Uterus (tissue), 3 donors: ENCODE measurements at regions not wholly inside any gene's neighbourhood (a gene's known extent, or its start where the extent isn't known, plus 50 kb on each side); places are given as distances from the start of the nearest gene placed in this dataset.

Experiments
- DNase-seq, 2 donors: peaks; one replicate each; pipeline ENCODE4 v3.0.0-alpha.2; 2019 to 2020
- H3K27ac ChIP-seq, 2 donors: fragments of 200-600 bp; sonication (generic); 1 replicate in 1 of 2; 2 replicates in 1 of 2; pipeline ENCODE4 v1.5.1; 2016 to 2018
- H3K27me3 ChIP-seq, 2 donors: fragments of 200-600 bp; sonication (generic); one replicate each; pipeline ENCODE4 v1.5.1; 2018 to 2019; ENCODE audit warnings: control low read depth in 1 of 2
- H3K36me3 ChIP-seq, 2 donors: fragments of 200-600 bp; sonication (generic); one replicate each; pipeline ENCODE4 v1.5.1; 2019; ENCODE audit warnings: control low read depth in 1 of 2
- H3K4me1 ChIP-seq, 2 donors: fragments of 200-600 bp; sonication (generic); one replicate each; pipeline ENCODE4 v1.5.1; 2018 to 2019; ENCODE audit warnings: control low read depth in 1 of 2
- H3K4me3 ChIP-seq, 2 donors: fragments of 200-600 bp; sonication (generic); 1 replicate in 1 of 2; 2 replicates in 1 of 2; pipeline ENCODE4 v1.5.1; 2018 to 2019; ENCODE audit warnings: mild to moderate bottlenecking in 1 of 2
- H3K9me3 ChIP-seq, 2 donors: fragments of 200-600 bp; sonication (generic); one replicate each; pipeline ENCODE4 v1.5.1; 2019; ENCODE audit warnings: control low read depth in 1 of 2
- CTCF ChIP-seq, 4 experiments: fragments of 200-600 bp in 2 of 4; fragments of 450-650 bp in 2 of 4; sonication (generic) in 2 of 4; IDR thresholded peaks; one replicate each; pipeline ENCODE4 v1.5.1; 2016 to 2019; ENCODE audit warnings: antibody characterized with exemption in 4 of 4, mild to moderate bottlenecking in 2 of 4, moderate library complexity in 1 of 4
- POLR2A ChIP-seq, 2 donors: fragments of 450-650 bp; IDR thresholded peaks; one replicate each; pipeline ENCODE4 v1.6.1; 2016; ENCODE audit warnings: antibody characterized with exemption in 2 of 2, mild to moderate bottlenecking in 1 of 2, moderate library complexity in 1 of 2
- intact Hi-C: fragments of 100-400 bp; cut with DNase I; formaldehyde crosslinking; loops from one replicate; pipeline ENCODE4 v1.15.1; 2023; ENCODE audit warnings: low total_unique reads
- donor health status: DM: yes; HTN: yes; CAD: no.

DNA sequence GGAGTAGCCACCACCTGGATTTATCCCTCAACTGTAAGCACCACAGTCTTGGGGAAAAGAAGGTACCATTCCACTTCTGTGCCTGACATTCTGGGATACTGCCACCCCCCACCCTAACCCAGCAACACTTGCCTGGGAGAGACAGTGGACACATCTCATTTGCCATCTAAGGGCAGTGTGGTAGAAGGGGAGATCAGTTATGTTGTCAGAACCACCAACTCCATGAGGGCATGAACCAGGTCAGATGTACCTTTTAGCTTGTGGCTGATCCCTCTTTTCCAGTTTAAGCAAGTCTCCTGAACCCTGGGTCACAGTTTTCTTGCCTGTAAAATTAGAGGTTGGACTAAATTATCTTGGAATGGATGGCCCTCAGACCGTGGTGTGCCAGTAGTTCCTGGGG is 165.5 kb downstream of the SCP2D1 start:
- intact Hi-C loops, result no loop called here
- DNase-seq, result no peak
- Histone ChIP-seq H3K9me3 (no peaks in the 10 kb centered on the region), H3K36me3 (no peaks in the 10 kb centered on the region), H3K27me3 (no peaks in the 10 kb centered on the region), H3K4me3 (no peak overlapping the region), H3K27ac (no peak overlapping the region), H3K4me1 (peaks cover 5 to 6% of the 10 kb centered on the region in 2 donors)
- TF ChIP-seq POLR2A (IDR thresholded peaks at IDR 0.05) (no peak), CTCF (IDR thresholded peaks at IDR 0.05) (no peak)

DNA sequence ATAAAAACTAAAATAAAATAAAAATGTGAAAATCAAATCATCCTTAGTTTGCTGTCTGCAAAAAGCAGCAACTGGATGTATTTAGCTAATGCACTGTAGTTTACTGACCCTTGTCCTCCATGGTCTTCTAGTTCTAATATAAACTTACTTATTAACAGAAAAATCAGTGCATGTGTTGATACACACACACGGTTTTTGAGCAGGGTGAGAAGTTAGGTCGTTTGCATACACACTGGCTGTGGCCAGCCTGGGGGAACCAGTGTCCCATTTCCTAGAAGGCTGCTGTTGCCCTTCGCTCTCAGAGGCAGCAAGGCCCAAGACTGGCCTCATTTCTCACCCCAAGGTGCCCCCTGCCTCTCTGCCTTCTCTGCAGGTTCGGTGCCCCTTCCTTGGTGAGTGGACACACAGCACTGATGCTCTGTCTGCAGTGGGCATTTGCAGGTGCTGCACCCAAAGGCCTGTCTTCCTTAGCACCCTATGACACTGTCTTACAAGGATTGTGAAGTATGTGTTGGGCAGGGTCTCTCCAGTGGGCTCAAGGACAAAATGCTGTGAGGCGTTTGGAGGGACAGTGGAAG is 168.5 kb downstream of the SCP2D1 start:
- TF ChIP-seq CTCF (IDR thresholded peaks at IDR 0.05) (no peak), POLR2A (IDR thresholded peaks at IDR 0.05) (no peak)
- H3K27me3 ChIP-seq, result no peaks in the 10 kb centered on the region
- peaks cover 11 to 14% of the 10 kb centered on the region in 2 donors for H3K4me1 ChIP-seq
- intact Hi-C loops, result loop anchor here (10.0 kb wide), 1 partner anchor 233 kb away; the partner anchor contains the start of gene SLC24A3
- DNase-seq, result no peak
- no peak overlapping the region for H3K4me3 ChIP-seq
- H3K27ac ChIP-seq, result peak overlapping the region in 1 of 2 donors; percentile 86
- H3K9me3 ChIP-seq, result no peaks in the 10 kb centered on the region
- no peaks in the 10 kb centered on the region for H3K36me3 ChIP-seq

DNA sequence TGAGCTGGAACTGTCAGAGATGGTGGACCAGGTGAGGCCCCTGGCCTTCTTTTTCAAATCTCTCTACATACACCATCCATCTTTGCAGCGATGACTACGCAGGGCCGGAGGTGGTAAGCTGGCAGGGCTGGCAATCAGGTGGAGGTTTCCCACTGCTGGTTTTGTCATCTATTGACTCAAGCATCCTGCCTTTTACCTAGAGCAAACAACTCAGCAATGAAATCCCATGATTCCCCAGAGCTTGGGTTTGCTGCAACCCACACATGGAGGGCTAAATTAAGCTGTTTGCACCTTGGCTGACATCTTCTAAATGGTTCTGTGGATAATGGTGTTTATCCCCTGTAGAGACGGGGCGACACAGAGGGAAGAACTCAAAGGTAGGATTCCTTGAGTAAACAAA is 170.2 kb downstream of the SCP2D1 start:
- H3K27me3 ChIP-seq, result no peaks in the 10 kb centered on the region
- peak in 1 of 2 donors; percentile 54 for DNase-seq
- H3K9me3 ChIP-seq, result no peaks in the 10 kb centered on the region
- intact Hi-C loops, result loop anchor here (10.0 kb wide), 1 partner anchor 231 kb away; the partner anchor contains the start of gene SLC24A3
- peaks cover 12 to 14% of the 10 kb centered on the region in 2 donors for H3K4me1 ChIP-seq
- H3K36me3 ChIP-seq, result no peaks in the 10 kb centered on the region
- peak overlapping the region; percentile 77 to 86 for H3K27ac ChIP-seq
- no peak overlapping the region for H3K4me3 ChIP-seq
- TF ChIP-seq POLR2A (IDR thresholded peaks at IDR 0.05) (no peak), CTCF (IDR thresholded peaks at IDR 0.05) (no peak)

DNA sequence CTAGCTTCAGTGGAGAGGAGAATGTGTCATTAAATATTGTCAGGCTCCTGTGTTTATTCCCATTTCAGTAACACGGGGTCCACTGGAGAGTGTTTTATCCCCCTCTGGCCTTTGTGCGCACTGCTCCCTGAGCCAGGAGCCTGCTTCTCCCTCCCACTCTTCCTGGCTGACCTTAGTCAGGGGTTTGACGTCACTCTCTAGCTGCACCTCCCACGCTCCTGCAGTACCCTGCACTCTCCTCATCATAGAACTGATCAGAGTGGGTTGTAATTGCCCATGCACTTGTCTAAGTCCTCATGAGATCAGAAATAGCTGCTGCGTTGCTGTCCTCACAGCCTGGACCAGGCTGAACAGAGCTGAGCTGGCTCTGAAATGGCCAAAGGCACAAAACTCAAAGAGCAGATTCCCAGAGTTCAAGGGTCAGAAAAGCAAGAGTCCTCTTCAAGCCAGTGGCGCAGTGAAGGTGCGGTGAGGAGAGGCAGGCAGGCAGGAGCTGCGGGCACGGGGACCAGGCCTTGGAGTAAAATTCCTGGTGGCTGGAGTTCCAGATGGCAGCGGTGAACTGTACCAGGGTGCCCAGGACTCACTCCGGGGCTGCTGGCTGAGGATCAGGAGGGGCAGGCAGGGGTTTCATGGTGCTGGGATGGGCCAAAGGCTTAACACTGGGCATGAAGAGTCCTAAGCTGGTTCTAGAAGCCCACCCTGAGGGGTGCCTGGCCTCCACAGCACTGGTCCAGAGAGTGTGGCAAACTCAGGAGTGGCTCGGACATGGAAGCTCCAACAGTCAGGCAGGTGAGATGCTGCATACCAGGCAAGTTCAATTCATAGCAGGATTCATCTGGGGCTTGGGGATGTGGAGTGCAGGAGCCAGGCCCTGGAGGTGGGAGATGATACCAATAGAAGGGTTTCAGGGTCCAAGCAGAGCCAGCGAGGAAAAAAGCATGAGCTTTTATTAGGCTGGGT is 170.9 kb downstream of the SCP2D1 start:
- Histone ChIP-seq H3K36me3 (no peaks in the 10 kb centered on the region), H3K27ac (peak overlapping the region; percentile 77 to 86), H3K4me1 (peaks cover 12 to 14% of the 10 kb centered on the region in 2 donors), H3K4me3 (no peak overlapping the region), H3K9me3 (no peaks in the 10 kb centered on the region), H3K27me3 (no peaks in the 10 kb centered on the region)
- intact Hi-C loops, result loop anchor here (10.0 kb wide), 1 partner anchor 230 kb away; the partner anchor contains the start of gene SLC24A3
- no peak for TF ChIP-seq POLR2A (IDR thresholded peaks at IDR 0.05)
- peak in 2 of 4 experiments; percentile 12 to 49 for TF ChIP-seq CTCF (IDR thresholded peaks at IDR 0.05)
- peak; percentile 83 to 88 for DNase-seq

- intact Hi-C loops, result loop anchor here (10.0 kb wide), 1 partner anchor 229 kb away; the partner anchor contains the start of gene SLC24A3
Observed at GRCh38 chr20:18985551-18985950, 172.0 kb downstream of the SCP2D1 start.

More at GRCh38 chr20:18985551-18985950, 172.0 kb downstream of the SCP2D1 start:
- no peak overlapping the region for H3K4me3 ChIP-seq
- H3K4me1 ChIP-seq, result peaks cover 12 to 14% of the 10 kb centered on the region in 2 donors
- DNase-seq, result no peak
- H3K27me3 ChIP-seq, result no peaks in the 10 kb centered on the region
- TF ChIP-seq CTCF (IDR thresholded peaks at IDR 0.05), result no peak
- H3K9me3 ChIP-seq, result no peaks in the 10 kb centered on the region
- no peaks in the 10 kb centered on the region for H3K36me3 ChIP-seq
- peak overlapping the region; percentile 77 to 86 for H3K27ac ChIP-seq
